COLO668 (cell line): ENCODE measurements at regions not wholly inside any gene's neighbourhood (a gene's known extent, or its start where the extent isn't known, plus 50 kb on each side); places are given as distances from the start of the nearest gene placed in this dataset.
A peak's percentile ranks its signal among the peaks of the same experiment; 100 is the strongest.

Source experiments
- DNase-seq: peaks from one replicate; lab custom pipeline; 2025; ENCODE audit not compliant: unreplicated experiment; lab: John Stamatoyannopoulos, UW

DNA sequence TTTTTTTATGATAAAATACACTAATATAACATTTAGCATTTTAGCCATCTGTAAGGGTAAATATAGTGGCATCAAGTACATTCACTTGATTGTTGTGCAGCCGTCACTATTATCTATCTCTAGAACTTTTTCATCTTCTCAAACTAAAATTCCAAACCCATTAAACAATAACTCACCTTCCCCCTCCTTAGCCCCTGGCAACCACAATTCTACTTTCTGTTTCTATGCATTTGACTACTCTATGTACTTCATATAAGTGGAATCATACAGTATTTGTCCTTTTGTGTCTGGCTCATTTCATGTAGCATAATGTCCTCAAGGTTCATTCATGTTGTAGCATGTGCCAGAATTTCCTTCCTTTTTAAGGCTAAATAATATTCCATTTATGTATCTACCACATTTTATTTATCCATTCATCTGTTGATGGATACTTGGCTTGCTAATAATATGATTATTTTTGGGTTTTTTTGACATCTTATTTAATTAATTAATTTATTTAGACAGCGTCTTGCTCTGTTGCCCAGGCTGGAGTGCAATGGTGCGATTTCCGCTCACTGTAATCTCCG, 69.6 kb upstream of the MACF1 start:
- DNase-seq, result no peak

- no peak for DNase-seq
Observed at GRCh38 chr1:39136638-39137037, 67.9 kb upstream of the MACF1 start.

DNA sequence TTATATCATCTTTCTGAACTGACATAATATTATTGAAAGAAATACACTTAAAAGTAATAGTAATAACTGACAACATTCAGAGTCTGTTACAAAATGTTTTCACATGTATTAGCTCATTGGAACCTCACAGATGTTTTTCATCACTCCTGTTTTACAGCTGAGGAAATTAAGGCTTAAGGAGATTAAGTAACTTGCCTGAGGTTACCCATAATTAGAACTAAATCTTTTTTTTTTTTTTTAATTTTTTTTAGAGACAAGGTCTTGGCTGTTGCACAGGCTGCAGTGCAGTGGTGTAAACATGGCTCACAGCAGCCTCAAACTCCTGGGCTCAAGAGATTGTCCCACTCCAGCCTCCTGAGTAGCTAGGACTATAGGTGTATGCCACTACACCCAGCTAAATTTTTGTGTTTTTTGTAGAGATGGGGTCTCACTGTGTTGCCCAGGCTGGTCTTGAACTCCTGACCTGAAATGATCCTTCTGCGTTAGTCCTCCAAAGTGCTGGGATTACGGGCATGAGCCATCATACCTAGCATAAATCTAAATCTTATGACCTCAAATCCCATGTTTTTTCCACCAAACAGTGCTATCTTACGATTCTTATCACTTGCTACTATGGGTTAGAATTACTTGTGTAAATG, 64.7 kb upstream of the MACF1 start:
- no peak for DNase-seq

GRCh38 chr1:39141925-39142324, 62.6 kb upstream of the MACF1 start:
- no peak for DNase-seq

DNA sequence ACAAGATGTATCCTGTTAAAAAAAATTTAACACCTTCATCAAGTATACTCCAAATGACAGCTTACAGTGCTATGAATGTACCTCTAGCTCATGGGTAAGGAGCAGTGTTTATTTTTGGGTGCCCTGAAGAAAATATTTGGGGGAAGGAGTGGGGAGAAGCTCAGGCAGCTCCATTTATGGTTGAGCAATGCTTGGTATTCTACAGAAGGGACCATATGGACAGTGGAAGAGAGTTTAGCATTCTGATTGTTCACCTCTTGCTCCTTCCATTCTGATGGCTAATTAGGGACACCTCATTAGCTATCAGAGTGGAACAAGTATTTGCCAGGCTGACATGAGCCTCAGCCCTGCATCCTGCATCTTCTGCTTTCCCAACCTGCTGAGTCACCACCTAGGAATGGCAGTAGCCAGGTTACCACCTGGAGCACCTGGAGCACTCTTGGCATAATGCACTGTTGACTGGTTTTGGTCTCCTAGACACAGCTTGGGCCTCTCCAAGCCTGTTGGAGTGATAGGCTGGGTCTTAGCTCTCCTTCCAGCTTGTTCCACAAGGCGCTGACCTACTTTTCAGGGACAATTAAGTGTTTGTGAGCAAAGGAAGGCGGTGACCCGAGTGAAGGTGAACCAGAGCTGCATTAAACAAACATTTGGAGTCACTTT, 62.0 kb upstream of the MACF1 start:
- peak; percentile 61 for DNase-seq

- no peak for DNase-seq
Observed at GRCh38 chr1:39144924-39145323, 59.6 kb upstream of the MACF1 start.

DNA sequence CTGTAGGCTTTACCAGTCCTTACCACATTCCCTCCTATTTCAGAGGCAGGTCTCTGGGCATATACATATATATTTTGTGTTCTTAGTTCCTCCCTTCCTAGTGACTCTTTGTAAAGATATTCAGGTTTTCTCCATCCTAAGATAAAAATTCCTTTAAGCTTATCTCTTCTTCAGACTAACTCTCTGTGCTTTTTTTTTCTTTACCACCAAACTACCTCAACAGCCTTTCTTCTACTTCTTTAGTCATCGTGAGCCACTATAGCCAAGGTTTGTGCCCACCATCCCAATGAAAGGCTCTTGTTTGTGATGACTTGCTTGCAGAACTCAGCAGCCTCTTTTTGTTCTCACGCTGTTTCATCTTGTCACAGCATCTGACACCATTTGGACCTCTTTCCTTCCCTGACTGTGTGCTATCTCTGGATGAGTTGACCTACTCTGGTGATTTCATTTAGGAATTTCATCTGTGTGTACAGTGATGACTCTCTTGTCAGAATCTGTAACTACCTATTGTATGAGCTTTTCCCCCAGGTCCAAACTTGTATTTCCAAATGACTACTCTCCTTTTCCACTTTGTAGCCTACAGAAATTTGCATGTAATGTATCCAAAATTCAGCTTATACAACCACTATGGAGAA, 59.0 kb upstream of the MACF1 start:
- DNase-seq, result no peak

DNA sequence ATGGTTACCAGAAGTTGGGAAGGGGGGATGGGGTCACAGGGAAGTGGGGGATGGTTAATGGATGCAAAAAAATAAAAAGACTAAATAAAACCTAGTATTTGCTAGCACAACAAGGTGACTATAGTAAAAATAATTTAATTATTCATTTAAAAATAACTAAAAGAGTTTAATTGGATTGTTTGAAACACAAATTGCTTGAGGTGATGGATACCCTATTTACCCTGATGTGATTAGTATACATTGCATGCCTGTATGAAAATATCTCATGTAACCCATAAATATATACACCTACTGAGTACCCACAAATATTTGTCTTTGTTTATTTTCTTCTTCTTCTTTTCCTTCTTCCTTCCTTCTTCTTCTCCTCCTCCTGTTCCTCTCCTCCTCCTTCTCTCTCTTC, 57.8 kb upstream of the MACF1 start:
- no peak for DNase-seq

GRCh38 chr1:39147099-39148025, 57.1 kb upstream of the MACF1 start:
- no peak for DNase-seq

DNA sequence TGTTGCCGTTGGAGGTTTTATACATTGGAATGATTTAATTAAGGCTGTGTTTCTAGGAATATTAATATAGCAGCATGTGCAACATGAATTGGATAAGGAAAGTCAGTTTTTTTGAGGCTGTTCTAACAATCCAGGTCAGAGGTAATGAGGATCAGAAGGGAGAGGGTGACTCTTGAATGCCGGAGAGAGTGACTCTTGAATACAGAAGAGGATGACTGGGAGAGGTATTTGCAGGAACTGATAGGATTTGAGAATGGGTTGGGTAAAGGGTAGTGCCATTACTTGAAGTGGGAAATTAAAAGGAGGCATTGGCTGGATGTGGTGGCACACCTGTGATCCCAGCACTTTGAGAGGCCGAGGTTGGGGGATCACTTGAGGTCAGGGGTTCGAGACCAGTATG, 55.6 kb upstream of the MACF1 start:
- DNase-seq, result no peak

- DNase-seq, result no peak
Observed at GRCh38 chr1:39149509-39149908, 55.0 kb upstream of the MACF1 start.

- DNase-seq, result no peak
Observed at GRCh38 chr1:39150779-39151178, 53.7 kb upstream of the MACF1 start.

DNA sequence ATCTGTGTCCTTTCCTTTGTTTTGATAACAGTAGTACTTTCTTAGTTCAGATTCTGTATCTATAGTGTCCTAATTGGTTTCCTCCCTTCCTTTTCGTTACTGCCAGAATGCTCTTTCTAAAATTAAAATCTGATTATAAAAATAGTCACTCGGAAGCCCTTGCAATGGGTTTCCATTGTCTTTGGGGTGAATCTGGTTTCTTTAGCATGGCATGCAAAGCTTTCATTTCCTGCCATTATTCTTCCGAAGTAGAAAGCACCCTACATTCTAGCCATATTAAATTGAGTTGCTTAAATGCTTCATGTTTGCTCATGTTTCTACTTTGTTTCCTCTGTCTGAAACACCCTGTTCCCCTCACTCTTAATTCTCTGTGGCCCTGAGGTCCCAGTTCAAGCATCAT, 53.2 kb upstream of the MACF1 start:
- DNase-seq, result no peak

GRCh38 chr1:39152923-39153322, 51.6 kb upstream of the MACF1 start:
- DNase-seq, result no peak

GRCh38 chr1:39153684-39154083, 50.8 kb upstream of the MACF1 start:
- no peak for DNase-seq

DNA sequence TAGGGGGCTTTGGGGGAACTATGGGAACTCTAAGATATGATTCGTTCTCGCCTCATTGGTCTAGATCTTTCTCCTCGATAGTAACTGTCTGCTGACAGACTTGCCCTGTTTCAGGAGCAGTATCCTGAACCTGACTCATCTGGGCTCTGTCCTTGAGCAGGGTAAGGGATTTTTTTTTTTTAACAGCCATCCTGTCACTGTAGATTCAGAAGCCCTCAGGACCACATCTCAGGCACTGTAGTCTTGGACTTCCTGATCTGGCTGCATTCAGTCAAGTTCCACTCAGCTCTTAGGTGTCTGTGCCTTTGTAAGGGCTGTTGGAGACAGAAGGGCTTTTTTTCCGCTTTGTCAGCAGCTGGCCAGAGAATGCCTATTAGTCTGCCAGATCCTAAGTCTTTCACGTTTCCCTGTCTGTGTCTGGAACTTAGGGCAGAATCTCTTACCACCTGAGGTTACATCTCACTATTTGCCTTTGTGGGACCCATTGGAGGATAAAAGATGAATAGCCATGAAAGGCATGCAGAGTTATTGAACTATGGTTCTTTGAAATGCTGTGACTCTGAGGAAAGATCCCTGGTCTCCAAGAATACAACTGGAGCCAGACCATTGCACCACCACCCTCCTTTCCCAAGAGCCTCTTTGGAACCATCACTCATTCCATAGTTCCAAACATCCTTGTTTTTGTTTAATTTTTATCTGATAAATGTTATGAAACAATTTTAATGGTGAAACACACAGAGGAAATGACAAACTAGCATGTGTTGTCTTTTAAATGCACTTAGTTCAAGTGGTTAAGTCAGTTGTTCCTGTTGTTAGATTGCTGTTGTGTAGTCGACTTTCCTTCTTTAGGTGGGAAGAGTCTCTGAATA, 49.7 kb upstream of the MACF1 start:
- DNase-seq, result no peak
